Activated CD4-positive, alpha-beta T cell treated with anti-CD3 and anti-CD28 coated beads, Interleukin-2, Interleukin-6, amounts not matched to agents 100 ng/mL and 50 ng/mL, durations not matched to agents 16 hours and 8 hours (primary cell): ENCODE measurements at regions not wholly inside any gene's neighbourhood (a gene's known extent, or its start where the extent isn't known, plus 50 kb on each side); places are given as distances from the start of the nearest gene placed in this dataset.
"Not testable (repeated sequence)": the region's sequence is repeated elsewhere in the genome, so short reads cannot be mapped to it uniquely, and the experiment has no call there.

ENCODE experiments used
- DNase-seq: peaks from one replicate; pipeline ENCODE4 v3.0.0-alpha.2; 2020

DNA sequence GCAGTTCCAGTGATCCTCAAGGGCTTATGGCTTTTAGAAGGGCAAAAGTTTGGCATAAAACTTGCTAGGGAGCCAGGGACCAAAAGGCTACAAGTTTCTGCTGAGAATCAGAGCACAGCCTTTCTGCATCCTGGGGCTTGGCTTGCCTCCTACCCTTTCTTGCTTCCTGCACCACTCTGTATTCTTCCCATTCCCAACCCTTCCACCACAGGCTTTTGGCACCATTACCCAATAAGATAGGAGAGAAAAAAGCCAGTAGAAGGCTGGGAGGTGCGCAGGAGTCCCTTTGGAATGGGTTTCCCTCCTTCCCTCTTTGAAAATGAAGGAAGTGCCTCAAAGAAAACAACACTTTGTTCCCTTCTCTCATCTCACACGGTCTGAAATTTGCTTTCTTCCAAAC lies 268.6 kb downstream of the PDCD6IP start:
- DNase-seq: no peak

DNA sequence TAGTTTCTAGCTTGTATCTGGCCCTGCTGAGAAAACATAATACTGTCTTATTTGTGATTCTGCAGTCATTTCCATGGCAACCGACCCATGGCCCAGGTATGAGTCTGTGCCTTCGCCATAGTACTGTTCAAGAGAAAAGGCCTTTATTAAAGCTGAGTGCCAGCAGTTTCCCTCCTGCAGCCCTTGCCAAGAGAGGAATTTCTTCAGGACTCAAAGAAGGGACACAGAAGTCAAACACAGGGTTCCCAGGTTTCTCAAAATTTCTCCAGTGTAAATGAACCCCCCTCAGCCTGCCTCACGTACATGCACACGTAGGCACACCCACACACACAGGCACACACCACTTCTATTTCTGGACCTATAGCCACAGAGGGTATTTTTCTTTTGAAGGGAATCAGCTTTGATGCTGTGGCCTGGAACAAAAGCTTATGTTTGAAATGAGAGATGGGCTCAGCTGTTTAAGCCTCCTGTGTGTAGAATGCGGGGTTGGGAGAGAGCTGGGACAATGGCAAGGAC lies 269.2 kb downstream of the PDCD6IP start:
- DNase-seq: no peak

DNA sequence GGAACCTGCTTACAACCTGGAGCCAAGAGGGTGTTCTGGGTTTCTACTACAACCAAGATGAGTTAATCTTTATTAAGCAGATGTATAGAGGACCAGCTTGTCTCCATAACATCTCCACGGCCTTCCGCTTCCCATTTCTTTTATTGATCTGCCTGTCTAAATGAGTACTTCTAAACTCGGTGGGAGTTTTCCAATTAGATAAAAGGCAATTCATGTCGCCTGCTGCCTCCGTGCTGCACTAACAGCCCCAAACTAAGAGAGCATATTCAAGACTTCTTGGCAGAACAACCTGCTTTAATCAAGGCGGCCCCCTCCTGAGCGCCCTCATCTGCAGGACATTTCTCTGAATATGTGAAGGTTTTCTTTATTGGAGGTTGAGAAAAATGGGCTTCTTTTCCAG lies 270.1 kb downstream of the PDCD6IP start:
- no peak for DNase-seq

DNA sequence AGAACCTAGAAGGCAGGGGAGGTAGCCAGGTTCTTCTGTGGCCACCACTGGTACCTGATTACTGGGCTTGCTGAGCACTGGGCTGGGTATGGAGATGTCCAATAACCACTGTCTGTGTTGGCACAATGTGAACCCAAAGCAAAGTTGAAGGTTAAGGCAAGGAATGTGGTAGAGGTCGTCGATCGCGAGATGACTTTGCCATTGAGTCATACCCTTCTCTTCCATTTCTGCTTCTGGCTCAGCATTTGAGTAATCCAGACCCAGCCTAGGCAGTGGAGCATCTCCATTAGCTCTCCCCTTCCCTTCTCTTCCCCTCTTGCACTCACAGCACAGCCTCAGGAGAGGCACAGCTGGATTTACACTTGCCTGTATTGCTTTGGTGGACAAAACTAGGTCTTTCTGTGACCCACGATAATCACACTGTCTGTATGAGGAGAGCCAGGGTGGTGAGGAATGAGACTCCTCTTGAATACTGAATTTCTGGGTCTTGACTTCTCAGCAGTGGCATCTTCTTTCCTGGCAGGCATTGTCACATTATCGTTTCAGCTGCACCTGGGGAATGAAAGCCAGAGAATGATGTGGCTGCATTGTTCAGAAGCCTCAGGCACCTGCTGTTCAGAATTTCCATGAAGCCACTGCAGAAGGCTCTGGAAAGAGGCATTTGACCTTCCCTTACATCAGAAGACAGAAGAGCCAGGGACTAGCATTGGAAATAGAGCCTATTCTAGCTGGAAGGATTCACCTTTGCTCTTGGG lies 272.6 kb downstream of the PDCD6IP start:
- peak; percentile 67 for DNase-seq

DNA sequence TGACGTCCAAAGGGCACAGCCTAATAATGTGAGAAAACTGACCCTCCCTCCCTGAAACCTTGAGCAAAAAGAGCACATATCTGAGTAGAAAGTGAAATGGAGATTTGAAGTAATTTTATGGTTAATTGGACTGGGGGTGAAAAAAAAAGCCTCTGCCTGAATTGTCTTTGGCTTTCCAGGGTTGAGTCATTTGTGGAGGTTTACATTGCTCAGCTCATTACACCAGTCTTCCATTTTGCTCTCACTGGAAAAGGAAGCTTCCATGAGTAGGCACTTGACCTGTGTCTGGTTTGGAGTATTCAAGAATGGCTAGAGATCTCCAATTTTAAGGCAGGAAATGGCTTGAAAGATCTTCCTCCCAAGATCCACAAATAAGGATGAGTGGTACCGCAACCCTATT lies 273.9 kb downstream of the PDCD6IP start:
- DNase-seq: no peak

DNA sequence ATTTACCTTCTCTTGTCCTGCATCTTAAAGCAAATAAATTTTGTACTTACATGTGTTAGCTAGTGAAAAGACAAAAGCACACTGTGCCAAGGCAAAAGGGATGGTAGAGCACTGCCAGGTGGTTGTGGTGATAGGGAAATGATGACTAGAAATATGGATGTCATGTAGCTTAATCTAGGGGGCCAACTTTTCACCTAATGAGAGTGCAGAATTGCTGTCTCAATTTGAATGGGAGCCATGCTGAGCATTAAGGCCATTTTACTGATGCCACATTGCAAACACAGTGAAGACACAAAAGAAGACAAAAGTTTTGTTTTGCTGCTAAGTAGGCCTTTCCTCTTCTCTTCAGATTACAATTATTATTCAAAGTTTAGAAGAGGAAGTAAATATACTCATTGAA lies 274.7 kb downstream of the PDCD6IP start:
- no peak for DNase-seq

DNA sequence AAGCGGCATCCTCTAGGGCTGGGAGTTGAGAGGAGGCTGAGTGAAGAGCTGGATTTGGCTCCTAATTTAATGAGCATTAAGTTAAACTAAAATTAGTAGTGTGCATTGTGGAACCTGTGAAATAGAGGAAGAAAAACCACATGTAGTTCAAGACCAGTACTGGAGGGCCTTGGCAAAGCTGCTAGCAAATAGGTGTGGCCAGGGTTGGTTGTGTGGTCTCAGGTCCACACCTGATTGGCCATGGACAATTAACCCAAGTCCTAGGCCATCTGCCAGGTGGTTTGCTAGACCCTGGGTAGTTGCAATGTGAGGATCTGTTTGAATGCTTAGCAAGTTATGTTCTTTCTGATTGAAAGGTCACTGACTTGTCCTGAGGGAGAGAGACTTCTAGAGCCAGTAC lies 275.5 kb downstream of the PDCD6IP start:
- DNase-seq: no peak

DNA sequence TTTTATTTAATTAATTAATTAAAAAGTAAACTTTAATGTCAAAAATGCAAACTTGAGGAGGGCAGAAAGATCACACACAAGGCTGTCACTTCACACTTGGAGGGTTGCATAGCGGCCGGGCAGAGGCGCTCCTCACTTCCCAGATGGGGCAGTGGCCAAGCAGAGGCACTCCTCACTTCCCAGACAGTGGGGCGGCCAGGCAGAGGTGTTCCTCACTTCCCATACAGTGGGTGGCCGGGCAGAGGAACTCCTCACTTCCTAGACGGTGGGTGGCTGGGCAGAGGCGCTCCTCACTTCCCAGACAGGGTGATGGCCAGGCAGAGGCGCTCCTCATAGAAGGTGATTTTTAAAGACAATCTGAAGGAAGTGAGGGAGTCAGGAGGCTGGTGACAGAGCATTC lies 277.5 kb downstream of the PDCD6IP start:
- no peak for DNase-seq

DNA sequence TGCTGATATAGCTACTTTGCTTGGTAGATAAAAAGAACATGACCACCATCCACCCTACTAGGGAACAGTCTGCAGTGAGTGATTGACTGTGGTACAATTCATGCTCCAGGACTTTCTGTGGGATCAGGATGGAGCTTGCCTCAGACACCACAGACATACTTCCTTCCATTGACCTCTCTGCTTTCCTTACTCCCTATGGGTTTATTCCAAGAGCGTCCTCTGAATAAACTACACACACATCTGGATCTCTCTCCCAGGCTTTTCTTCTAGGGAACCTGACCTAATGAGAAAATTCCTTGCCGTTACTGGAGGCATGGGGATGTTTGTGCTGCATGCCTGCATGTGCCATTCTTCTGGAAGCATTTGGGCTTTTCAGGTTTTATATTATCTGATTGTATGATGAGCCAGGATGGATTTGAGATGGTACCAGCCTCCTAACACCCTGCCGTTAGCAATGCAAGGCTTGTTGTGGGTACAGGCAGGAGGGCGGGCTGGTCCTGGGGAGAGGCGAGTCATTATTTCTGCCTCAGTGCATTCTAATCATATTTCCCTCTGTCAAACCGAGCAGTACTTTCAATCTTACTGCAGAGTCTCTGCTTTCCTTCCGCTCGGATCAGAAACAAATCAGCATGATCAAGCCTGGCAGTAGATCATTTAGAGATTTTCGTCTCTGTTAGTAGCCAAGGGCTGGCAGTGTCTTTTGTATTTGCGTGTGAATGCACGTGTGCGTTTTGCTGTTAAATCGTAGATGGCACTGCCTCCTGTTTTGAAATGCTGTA lies 279.2 kb downstream of the PDCD6IP start:
- no peak for DNase-seq

DNA sequence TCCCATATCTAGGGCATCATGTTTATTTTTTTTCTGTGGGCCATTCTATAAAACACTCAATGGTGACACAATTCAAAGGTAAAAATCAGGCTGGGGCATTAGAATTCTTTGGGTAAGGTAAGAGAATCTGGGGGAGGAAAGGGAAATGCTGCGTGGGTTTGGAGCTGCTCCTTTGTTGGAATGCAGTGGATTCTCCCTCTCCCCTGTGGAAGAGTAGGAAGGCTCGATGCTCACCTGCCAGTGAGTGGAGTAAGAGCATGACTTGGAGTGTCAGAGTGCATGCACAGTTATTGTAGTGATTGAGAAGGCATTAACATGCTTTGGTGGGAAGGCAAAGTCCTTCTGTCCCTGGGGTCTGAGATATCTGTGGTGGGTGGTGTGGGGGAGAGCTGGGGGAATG lies 280.0 kb downstream of the PDCD6IP start:
- no peak for DNase-seq

DNA sequence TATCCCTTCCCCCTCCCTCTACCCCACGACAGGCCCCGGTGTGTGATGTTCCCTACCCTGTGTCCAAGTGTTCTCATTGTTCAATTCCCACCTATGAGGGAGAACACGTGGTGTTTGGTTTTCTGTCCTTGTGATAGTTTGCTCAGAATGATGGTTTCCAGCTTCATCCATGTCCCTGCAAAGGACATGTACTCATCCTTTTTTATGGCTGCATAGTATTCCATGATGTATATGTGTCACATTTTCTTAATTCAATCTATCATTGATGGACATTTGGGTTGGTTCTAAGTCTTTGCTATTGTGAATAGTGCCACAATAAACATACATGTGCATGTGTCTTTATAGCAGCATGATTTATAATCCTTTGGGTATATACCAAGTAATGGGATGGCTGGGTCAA lies 281.4 kb downstream of the PDCD6IP start:
- DNase-seq: not testable (repeated sequence)

DNA sequence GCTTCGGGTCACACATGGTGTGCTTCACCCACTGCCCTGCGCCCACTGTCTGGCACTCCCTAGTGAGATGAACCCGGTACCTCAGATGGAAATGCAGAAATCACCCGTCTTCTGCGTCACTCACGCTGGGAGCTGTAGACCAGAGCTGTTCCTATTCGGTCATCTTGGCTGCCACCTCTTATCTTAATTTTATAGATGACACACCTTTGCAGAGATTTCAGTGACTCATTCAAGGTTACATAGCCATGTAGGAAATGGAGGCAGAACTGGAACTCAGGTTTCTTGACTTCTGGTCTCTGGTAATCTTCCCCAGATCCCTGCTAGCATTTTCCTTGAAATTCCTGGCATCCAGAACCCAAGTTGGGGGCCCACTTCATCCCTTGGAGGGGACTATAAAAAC lies 291.9 kb downstream of the PDCD6IP start:
- DNase-seq: not testable (repeated sequence)

DNA sequence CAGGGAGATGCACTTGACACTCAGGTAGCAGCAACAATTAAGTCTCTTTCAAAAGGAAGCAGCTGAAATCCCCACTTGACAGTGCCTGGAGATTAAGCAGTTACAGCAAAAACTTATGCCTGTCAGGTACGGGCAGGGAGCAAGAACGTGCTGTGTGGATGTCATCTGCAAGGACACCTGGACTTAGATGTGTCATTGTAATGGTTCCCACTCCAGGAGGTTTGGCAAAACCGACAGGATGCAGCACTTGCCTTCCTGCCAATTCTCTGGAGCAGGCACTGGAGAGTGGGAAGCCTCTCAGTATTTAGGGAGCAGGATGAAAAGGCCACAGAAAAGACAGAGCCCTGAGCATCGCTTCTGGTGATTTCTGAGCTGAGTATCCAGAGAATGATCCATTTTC lies 292.4 kb downstream of the PDCD6IP start:
- no peak for DNase-seq

DNA sequence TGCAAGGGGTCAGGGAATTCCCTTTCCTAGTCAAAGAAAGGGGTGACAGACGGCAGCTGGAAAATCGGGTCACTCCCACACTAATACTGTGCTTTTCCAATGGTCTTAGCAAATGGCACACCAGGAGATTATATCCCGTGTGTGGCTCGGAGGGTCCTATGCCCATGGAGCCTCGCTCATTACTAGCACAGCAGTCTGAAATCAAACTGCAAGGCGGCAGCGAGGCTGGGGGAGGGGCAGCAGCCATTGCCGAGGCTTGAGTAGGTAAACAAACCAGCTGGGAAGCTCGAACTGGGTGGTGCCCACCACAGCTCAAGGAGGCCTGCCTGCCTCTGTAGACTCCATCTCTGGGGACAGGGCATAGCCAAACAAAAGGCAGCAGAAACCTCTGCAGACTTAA lies 295.9 kb downstream of the PDCD6IP start:
- not testable (repeated sequence) for DNase-seq

DNA sequence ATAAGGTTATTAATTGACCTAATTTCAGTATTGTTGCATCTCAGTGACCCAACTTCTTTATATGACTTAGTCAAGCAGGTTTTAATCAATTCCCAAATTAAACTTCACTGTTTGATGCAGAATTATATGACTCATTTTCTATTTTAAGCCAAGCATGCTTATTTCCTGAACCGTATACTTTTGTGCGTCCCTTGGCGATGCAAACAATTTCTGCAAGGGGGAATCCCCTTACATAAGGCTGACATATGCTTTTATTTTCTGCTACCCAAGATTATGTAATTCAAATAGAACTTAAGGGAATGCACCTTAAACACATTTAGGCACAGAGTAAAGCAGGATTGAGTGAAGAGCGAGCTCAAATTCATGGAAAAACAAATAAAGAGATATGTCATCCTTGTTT lies 303.9 kb downstream of the PDCD6IP start:
- no peak for DNase-seq

DNA sequence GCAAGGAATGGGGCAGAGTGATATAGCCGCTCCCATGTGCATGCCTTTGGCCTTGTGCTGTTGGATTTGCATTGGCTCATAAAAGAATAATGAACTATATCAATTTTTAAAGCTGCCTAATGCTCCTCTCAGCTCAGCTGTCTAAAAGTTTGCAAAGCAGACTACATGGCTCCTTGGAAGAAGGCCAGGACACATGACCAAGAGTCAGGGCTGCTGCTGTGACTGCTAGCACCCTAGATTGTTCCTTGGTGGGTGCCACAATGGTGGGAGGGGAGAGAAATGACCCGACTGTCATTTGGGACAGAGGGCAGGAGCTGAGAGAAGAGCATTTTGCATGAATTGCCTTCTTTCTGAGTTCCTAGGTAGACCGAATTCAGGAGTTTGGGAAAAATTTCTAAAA lies 307.9 kb downstream of the PDCD6IP start:
- DNase-seq: no peak

DNA sequence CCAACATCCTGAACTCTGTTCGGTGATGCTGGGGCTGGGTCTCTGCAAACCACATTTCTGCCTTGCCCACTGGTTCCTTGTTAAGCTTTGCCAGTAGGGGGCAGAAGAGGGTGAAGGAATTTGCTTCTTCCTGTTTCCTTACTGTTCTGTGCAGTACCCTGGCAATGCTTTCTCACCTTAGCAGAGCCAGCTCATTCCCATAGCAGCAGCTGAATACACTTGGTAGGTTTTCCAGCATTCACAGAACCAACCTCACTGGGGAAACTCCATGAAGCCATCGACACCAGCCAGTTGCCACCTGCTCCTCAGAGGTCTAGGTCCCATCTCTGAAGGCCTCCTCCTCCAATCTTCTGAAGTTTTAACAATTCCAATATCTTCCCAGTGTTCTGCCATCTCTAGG lies 308.4 kb downstream of the PDCD6IP start:
- DNase-seq: peak; percentile 46

DNA sequence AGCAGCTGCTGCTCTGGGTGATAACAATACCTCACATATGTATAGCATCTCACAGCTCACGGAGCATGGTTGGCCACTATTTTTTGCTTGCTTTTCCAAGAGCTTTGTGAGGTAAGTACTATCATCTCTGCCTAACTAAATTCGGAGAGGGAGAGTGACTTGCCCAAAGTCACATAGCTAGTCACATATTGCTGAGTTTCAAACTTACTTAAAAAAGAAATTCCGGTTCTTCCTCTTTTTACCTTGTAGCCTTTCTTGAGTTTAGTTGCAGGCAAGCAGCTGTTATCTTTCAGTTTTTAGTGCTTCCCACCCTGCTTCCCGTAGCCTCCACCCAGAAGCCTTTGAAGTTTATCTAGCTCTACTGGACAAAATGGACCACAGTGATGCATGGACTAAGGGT lies 309.2 kb downstream of the PDCD6IP start:
- DNase-seq: no peak

DNA sequence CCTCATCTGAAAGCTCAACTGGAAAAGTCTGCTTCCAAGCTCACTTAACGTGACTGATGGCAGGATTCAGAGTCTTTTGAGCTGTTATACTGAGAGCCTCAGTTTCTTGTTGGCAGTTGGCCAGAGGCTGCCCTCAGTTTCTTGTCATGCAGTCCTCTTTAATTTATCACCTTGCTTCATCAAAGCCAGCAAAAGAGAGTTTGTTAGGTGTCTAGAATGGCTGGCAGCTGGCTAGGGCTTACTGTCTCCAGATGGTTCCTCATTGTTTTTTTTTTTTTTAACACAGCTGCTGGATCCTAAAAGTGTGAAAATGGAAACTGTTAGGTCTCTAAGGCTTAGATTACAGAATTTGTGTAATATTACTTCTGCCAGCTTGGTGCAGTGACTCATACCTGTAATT lies 310.6 kb downstream of the PDCD6IP start:
- DNase-seq: no peak

DNA sequence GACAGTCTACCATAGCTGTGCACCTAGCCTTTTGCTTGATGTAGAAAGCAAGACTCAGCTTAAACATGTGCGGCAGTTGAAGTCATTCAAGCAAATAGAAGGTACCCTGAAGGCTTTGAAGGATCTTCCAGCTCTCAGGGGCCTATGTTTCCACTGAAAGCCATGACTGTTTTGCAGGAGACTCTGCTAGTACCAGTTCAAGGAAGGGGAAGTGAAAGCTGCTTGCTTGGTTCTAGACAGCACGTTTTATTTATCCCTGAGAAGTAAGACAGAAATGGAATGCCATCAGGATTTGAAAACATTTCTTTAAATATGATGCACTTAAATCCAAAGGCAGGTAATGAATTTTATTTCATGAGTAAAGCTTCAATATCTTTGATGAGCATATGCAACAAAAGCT lies 311.4 kb downstream of the PDCD6IP start:
- no peak for DNase-seq

DNA sequence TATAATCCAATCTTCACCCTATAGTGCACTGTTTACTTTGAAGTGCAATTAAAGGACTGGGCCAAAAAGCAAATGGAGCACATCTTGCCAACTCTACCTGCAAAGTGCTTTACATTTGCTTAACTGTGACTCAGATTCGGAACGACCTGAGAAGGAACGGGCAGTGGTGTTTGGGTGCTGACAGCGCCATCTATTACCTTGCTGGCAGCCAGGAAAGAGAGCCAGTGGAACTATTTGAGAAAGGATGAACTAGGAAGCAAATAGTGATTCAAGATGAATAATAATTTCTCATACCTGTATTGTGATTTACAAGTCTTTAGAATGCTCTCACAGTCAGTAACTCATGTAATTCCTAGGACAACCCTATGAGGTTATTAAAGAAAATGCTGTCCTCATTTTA lies 312.9 kb downstream of the PDCD6IP start:
- no peak for DNase-seq

DNA sequence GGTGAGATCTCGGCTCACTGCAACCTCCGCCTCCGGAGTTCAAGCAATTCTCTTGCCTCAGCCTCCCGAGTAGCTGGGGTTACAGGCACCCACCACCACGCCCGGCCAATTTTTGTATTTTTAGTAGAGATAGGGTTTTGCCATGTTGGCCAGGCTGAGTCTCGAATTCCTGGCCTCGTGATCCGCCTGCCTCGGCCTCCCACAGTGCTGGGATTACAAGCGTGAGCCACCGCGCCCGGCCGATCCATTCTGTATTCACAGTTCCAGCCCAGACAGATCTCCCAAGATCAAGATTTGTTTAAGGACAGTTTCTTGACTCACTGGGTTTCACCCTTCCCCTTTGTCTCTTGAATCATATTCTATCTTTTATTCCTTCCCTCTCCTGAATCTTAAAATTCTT lies 313.8 kb downstream of the PDCD6IP start:
- not testable (repeated sequence) for DNase-seq

DNA sequence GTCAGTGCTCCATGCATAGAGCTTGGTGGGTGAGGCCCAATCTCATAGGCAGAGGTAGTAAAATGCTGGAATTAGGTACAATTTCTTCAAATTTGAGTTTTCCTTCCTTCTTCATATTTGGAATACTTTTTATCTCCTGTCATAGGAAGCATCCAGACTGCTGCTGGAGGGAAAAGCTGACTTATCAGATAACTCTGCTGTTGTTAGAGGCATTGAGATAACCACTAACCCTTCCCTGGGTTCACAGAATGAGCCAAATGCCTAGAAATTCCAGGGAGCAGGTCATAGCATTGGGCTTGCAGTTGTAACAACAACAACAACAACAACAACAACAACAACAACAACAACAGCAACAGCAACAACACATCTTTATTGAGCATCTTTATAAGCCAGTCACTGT lies 332.7 kb downstream of the PDCD6IP start:
- no peak for DNase-seq

DNA sequence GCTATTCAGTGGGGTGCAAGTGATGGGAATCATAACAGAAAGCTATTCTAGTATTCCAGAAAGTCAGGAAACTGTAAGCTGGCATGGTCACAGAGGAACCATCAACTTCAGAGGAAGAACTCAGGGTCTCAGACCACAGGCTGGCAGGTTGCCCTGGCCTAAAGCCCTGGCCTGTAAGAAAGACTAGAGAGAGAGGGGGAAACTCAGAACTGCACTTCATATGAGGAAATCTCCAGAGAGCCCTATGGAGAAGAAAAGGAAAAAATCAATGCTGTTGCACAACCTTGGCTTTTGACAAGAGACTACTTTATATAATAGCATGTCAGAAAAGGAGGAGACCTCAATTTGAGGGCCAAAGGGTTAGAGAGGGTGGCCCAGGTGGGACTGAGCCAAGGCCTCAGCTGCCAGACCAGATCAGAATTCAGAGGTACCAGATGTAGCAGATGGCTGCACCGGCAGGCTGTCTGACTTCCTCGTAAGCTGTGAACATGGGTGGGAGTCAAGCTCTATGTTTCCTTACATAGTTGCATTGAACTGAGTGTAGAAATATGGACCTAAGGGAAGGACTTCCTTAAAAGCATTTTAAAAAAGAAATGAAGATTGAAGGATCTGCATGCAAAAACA lies 333.8 kb downstream of the PDCD6IP start:
- no peak for DNase-seq
